Testis (tissue), 2 donors: ENCODE measurements at regions not wholly inside any gene's neighbourhood (a gene's known extent, or its start where the extent isn't known, plus 50 kb on each side); places are given as distances from the start of the nearest gene placed in this dataset.

Experiments used
- DNase-seq: peaks from one replicate; pipeline ENCODE4 v3.0.0-alpha.2; 2019
- H3K27ac ChIP-seq, 2 donors: fragments of 200-600 bp; sonication (generic); one replicate each; pipeline ENCODE4 v1.5.1; 2019
- H3K27me3 ChIP-seq: fragments of 200-600 bp; sonication (generic); one replicate; pipeline ENCODE4 v1.5.1; 2019
- H3K36me3 ChIP-seq: fragments of 200-600 bp; sonication (generic); one replicate; pipeline ENCODE4 v1.5.1; 2017; ENCODE audit warnings: low read depth; ENCODE audit errors: missing control alignments
- H3K4me1 ChIP-seq: fragments of 200-600 bp; sonication (generic); one replicate; pipeline ENCODE4 v1.5.1; 2019
- H3K4me3 ChIP-seq, 2 donors: fragments of 200-600 bp; sonication (generic); one replicate each; pipeline ENCODE4 v1.5.1; 2017 to 2019
- H3K9me3 ChIP-seq: fragments of 200-600 bp; sonication (generic); one replicate; pipeline ENCODE4 v1.5.1; 2017
- CTCF ChIP-seq, 3 experiments: fragments of 450-650 bp in 2 of 3; fragments of 200-600 bp in 1 of 3; sonication (generic) in 1 of 3; IDR thresholded peaks; one replicate each; pipeline ENCODE4 v1.5.1; 2016 to 2019; ENCODE audit warnings: antibody characterized with exemption in 3 of 3, mild to moderate bottlenecking in 2 of 3, moderate library complexity in 1 of 3
- POLR2A ChIP-seq: fragments of 450-650 bp; IDR thresholded peaks from one replicate; pipeline ENCODE4 v1.6.1; 2017; ENCODE audit warnings: antibody characterized with exemption, mild to moderate bottlenecking, moderate library complexity
- WGBS, 2 donors: methylation state at CpG; one replicate each; pipeline ENCODE4 v1.1.5; 2018; 5-methylcytosine and 5-hydroxymethylcytosine counted together
- intact Hi-C: fragments of 100-400 bp; cut with DNase I; formaldehyde crosslinking; loops from one replicate; pipeline ENCODE4 v1.15.1; 2023; ENCODE audit warnings: low total_unique reads

GRCh38 chr4:126755506-126755905, 877.3 kb upstream of the INTU start:
- Histone ChIP-seq H3K4me1 (no peaks in the 10 kb centered on the region), H3K27me3 (no peaks in the 10 kb centered on the region), H3K9me3 (no peaks in the 10 kb centered on the region), H3K27ac (no peak overlapping the region), H3K36me3 (no peaks in the 10 kb centered on the region), H3K4me3 (no peak overlapping the region)
- TF ChIP-seq POLR2A, result no peak
- TF ChIP-seq CTCF (IDR thresholded peaks at IDR 0.05), result no peak
- no peak for DNase-seq
- intact Hi-C loops, result no loop called here

GRCh38 chr4:126756050-126756829, 876.5 kb upstream of the INTU start:
- DNase-seq, result no peak
- intact Hi-C loops, result no loop called here

GRCh38 chr4:126757219-126757618, 875.5 kb upstream of the INTU start:
- no peak overlapping the region for H3K27ac ChIP-seq
- no peaks in the 10 kb centered on the region for H3K4me1 ChIP-seq
- no peak overlapping the region for H3K4me3 ChIP-seq
- no peak for DNase-seq
- no peaks in the 10 kb centered on the region for H3K36me3 ChIP-seq
- no peaks in the 10 kb centered on the region for H3K27me3 ChIP-seq
- intact Hi-C loops, result no loop called here
- TF ChIP-seq CTCF (IDR thresholded peaks at IDR 0.05) (no peak), POLR2A (no peak)
- no peaks in the 10 kb centered on the region for H3K9me3 ChIP-seq
- WGBS, 2 donors, result 95 to 97% methylated on average over 1 of the region's 1 CpG

More at GRCh38 chr4:126756050-126756829, 876.5 kb upstream of the INTU start:
- Histone ChIP-seq H3K36me3 (no peaks in the 10 kb centered on the region), H3K27ac (no peak overlapping the region), H3K9me3 (no peaks in the 10 kb centered on the region), H3K4me3 (no peak overlapping the region), H3K27me3 (no peaks in the 10 kb centered on the region), H3K4me1 (no peaks in the 10 kb centered on the region)
- no peak for TF ChIP-seq POLR2A
- TF ChIP-seq CTCF (IDR thresholded peaks at IDR 0.05), result no peak
- 56 to 69% methylated on average over 3 of the region's 3 CpGs for WGBS, 2 donors

GRCh38 chr4:126758493-126758892, 874.3 kb upstream of the INTU start:
- TF ChIP-seq CTCF (IDR thresholded peaks at IDR 0.05), result no peak
- no peak for TF ChIP-seq POLR2A
- no peaks in the 10 kb centered on the region for H3K27me3 ChIP-seq
- no peaks in the 10 kb centered on the region for H3K36me3 ChIP-seq
- H3K4me3 ChIP-seq, result no peak overlapping the region
- no peaks in the 10 kb centered on the region for H3K9me3 ChIP-seq
- no peak overlapping the region for H3K27ac ChIP-seq
- H3K4me1 ChIP-seq, result no peaks in the 10 kb centered on the region
- intact Hi-C loops, result no loop called here
- DNase-seq, result no peak
- WGBS, 2 donors, result 38 to 95% methylated on average over 2 of the region's 2 CpGs
